A549 (cell line): ENCODE measurements at regions not wholly inside any gene's neighbourhood (a gene's known extent, or its start where the extent isn't known, plus 50 kb on each side); places are given as distances from the start of the nearest gene placed in this dataset.

Experiments
- ATAC-seq, 2 experiments: fragments of 200-7000 bp in 1 of 2; fragments of >200 bp in 1 of 2; cut with Nextera tagmentation in 1 of 2; cut with Tn5 transposase in 1 of 2; 3 replicates each; pipeline versions ENCODE4 v1.8.0 to v1.9.1; 2018 to 2020; ENCODE audit warnings: mild to moderate bottlenecking in 1 of 2, moderate library complexity in 1 of 2
- CTCF ChIA-PET: fragments of 300-600 bp; sonication (Branson Sonifier 250); formaldehyde crosslinking; extraction: SDS; loops from one replicate; lab custom pipeline; 2021; ENCODE audit warnings: antibody characterized with exemption, inconsistent platforms; lab: Yijun Ruan, JAX
- POLR2A ChIA-PET: fragments of 350-600 bp; formaldehyde crosslinking; extraction: SDS; loops from one replicate; lab custom pipeline; 2021; ENCODE audit warnings: antibody characterized with exemption, inconsistent platforms; lab: Yijun Ruan, JAX
- DNase-seq, 2 experiments: peaks; one replicate each; pipeline versions ENCODE4 v3.0.0 to v3.0.0-alpha.2; 2011 to 2016; ENCODE audit warnings: low read depth in 1 of 2, low spot score in 1 of 2
- FAIRE-seq: peaks from 2 replicates; lab custom pipeline; 2011; peaks lifted over from hg19 to GRCh38; lab: Jason Lieb, UNC
- H3K27ac ChIP-seq, 2 experiments: fragments of >200 bp; sonication (Bioruptor Twin); formaldehyde crosslinking; 3 replicates each; pipeline ENCODE4 v1.5.1; 2016 to 2017
- H3K4me1 ChIP-seq: fragments of >200 bp; sonication (Bioruptor Twin); formaldehyde crosslinking; 3 replicates; pipeline ENCODE4 v1.6.1; 2016
- H3K4me2 ChIP-seq: fragments of >200 bp; sonication (Bioruptor Twin); formaldehyde crosslinking; 3 replicates; pipeline ENCODE4 v1.6.1; 2016
- H3K4me3 ChIP-seq: fragments of >200 bp; sonication (Bioruptor Twin); formaldehyde crosslinking; 3 replicates; pipeline ENCODE4 v1.5.1; 2016
- H3K9me3 ChIP-seq: fragments of >200 bp; sonication (Bioruptor Twin); formaldehyde crosslinking; 3 replicates; pipeline ENCODE4 v1.6.1; 2016
- CBX2 ChIP-seq: fragments of 200-600 bp; sonication (generic); IDR thresholded peaks from 2 replicates; pipeline ENCODE4 v1.6.1; 2016; ENCODE audit warnings: low read depth, mild to moderate bottlenecking, borderline replicate concordance
- EHF ChIP-seq: fragments of 250-450 bp; sonication (Bioruptor Pico); IDR thresholded peaks from 2 replicates; pipeline ENCODE4 v1.5.0; 2020; ENCODE audit warnings: mild to moderate bottlenecking
- EP300 ChIP-seq, 2 experiments: fragments of >200 bp; sonication (Bioruptor Twin); formaldehyde crosslinking; IDR thresholded peaks; 2 replicates in 1 of 2; 3 replicates in 1 of 2; pipeline ENCODE4 v1.6.1; 2016 to 2017
- FOSB ChIP-seq: fragments of 250-450 bp; sonication (Bioruptor Pico); IDR thresholded peaks from 2 replicates; pipeline ENCODE4 v1.5.0; 2020; ENCODE audit warnings: mild to moderate bottlenecking, moderate library complexity
- FOSL2 ChIP-seq, 2 experiments: fragments of 450-650 bp in 1 of 2; fragments of >200 bp in 1 of 2; sonication (Bioruptor Twin) in 1 of 2; formaldehyde crosslinking; IDR thresholded peaks; 2 replicates each; pipeline versions ENCODE4 v1.5.0 to v1.6.1; 2016 to 2020; ENCODE audit warnings: mild to moderate bottlenecking in 1 of 2, moderate library complexity in 1 of 2
- FOXS1 ChIP-seq: fragments of 250-450 bp; sonication (Bioruptor Pico); IDR thresholded peaks from 2 replicates; pipeline ENCODE4 v1.5.0; 2020; ENCODE audit warnings: mild to moderate bottlenecking, moderate library complexity
- HOXA7 ChIP-seq: fragments of 250-450 bp; sonication (Bioruptor Pico); IDR thresholded peaks from 2 replicates; pipeline ENCODE4 v1.5.0; 2020; ENCODE audit warnings: mild to moderate bottlenecking, moderate library complexity
- HOXB5 ChIP-seq: fragments of 250-450 bp; sonication (Bioruptor Pico); IDR thresholded peaks from 2 replicates; pipeline ENCODE4 v1.5.0; 2020; ENCODE audit warnings: mild to moderate bottlenecking, moderate library complexity
- JUN ChIP-seq, 2 experiments: fragments of >200 bp; sonication (Bioruptor Twin); formaldehyde crosslinking; IDR thresholded peaks; 2 replicates in 1 of 2; 3 replicates in 1 of 2; pipeline ENCODE4 v1.6.1; 2016 to 2017
- KDM1A ChIP-seq: fragments of 200-600 bp; sonication (generic); IDR thresholded peaks from 2 replicates; pipeline ENCODE4 v1.6.1; 2016; ENCODE audit warnings: low read depth, mild to moderate bottlenecking
- NPAS2 ChIP-seq: fragments of 250-450 bp; sonication (Bioruptor Pico); IDR thresholded peaks from 2 replicates; pipeline ENCODE4 v1.8.0; 2022; ENCODE audit warnings: mild to moderate bottlenecking, moderate library complexity, borderline replicate concordance
- NR3C1 ChIP-seq: fragments of >200 bp; sonication (Bioruptor Twin); formaldehyde crosslinking; IDR thresholded peaks from 3 replicates; pipeline ENCODE4 v1.6.1; 2017
- POLR2A ChIP-seq: IDR thresholded peaks from 2 replicates; pipeline ENCODE4 v1.6.1; 2012; ENCODE audit warnings: mild to moderate bottlenecking, low read length
- POLR2AphosphoS2 ChIP-seq: conservative IDR thresholded peaks from 2 replicates; pipeline ENCODE4 v1.6.1; 2012; ENCODE audit warnings: low read length, improper control_type of control experiment, inconsistent platforms
- RCOR1 ChIP-seq: fragments of 150-350 bp; IDR thresholded peaks from 2 replicates; pipeline ENCODE4 v1.6.1; 2014; ENCODE audit warnings: antibody characterized with exemption, low read length, low read depth
- RNF2 ChIP-seq: fragments of 200-600 bp; sonication (generic); IDR thresholded peaks from 2 replicates; pipeline ENCODE4 v1.6.1; 2016; ENCODE audit warnings: low read depth, mild to moderate bottlenecking, antibody characterized with exemption, moderate library complexity, borderline replicate concordance
- SREBF2 ChIP-seq: fragments of 450-650 bp; IDR thresholded peaks from 2 replicates; pipeline ENCODE4 v1.6.1; 2014; ENCODE audit warnings: mild to moderate bottlenecking, moderate library complexity
- USF2 ChIP-seq: fragments of 450-650 bp; IDR thresholded peaks from 2 replicates; pipeline ENCODE4 v1.6.1; 2014; ENCODE audit warnings: antibody characterized with exemption
- ZC3H11A ChIP-seq: fragments of 450-650 bp; IDR thresholded peaks from 2 replicates; pipeline ENCODE4 v1.6.1; 2014; ENCODE audit warnings: antibody characterized with exemption, mild to moderate bottlenecking
- ZFP36 ChIP-seq: fragments of 450-650 bp; IDR thresholded peaks from 2 replicates; pipeline ENCODE4 v1.6.1; 2014; ENCODE audit warnings: borderline replicate concordance; ENCODE audit not compliant: partially characterized antibody
- ZSCAN20 ChIP-seq: fragments of 250-450 bp; sonication (Bioruptor Pico); IDR thresholded peaks from 2 replicates; pipeline ENCODE4 v1.8.0; 2022; ENCODE audit warnings: mild to moderate bottlenecking, moderate library complexity
- WGBS: methylation state at CpG from one replicate; pipeline ENCODE4 v1.1.6; 2017; ENCODE audit errors: missing lambda C conversion rate; 5-methylcytosine and 5-hydroxymethylcytosine counted together
- TF ChIP-seq, protein P1 (sequence below): fragments of >200 bp; sonication (Bioruptor Twin); formaldehyde crosslinking; IDR thresholded peaks from 2 replicates; pipeline ENCODE4 v1.6.1; 2016
- TF ChIP-seq, protein P2 (sequence below): fragments of 250-450 bp; sonication (Bioruptor Pico); IDR thresholded peaks from 2 replicates; pipeline ENCODE4 v1.5.0; 2021; ENCODE audit warnings: mild to moderate bottlenecking, moderate library complexity, borderline replicate concordance

DNA sequence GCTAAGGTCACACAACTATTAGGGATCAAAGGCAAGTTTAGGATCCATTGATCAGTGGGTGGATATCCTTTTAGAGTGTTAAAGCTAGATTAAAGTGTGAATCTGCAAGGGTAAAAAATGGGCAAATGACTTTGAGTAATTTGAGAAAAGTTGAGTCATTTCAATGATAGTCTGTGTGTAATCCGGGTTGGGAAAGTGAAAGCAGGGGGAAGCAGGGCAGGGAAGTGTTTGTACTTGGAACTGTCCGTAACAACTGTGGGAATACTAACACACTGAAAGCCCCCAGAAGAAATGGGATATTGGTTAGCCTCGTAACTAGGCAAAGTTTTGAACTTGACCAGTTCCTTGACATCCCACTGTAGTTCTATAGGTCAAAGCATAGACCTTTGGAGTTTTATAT, 187.2 kb upstream of the SLITRK3 start:
- no peak for FAIRE-seq
- no peak overlapping the region for H3K4me3 ChIP-seq
- no peak for TF ChIP-seq POLR2A
- no peak for TF ChIP-seq USF2
- no peak for TF ChIP-seq ZC3H11A
- no peak for TF ChIP-seq ZFP36
- TF ChIP-seq RCOR1 = no peak
- TF ChIP-seq FOSL2 (IDR thresholded peaks at IDR 0.05) = no peak
- TF ChIP-seq FOSL2 (CRISPR knock-in tag; IDR thresholded peaks at IDR 0.05) = no peak
- TF ChIP-seq, all 56 proteins: peak for 0
- ChIA-PET CTCF (no interaction called here), POLR2A (no interaction called here)
- no peak for ATAC-seq
- Histone ChIP-seq H3K4me1 (no peaks in the 10 kb centered on the region), H3K9me3 (no peaks in the 10 kb centered on the region), H3K4me2 (no peak overlapping the region), H3K27ac (no peak overlapping the region)
- no peak for DNase-seq
- 51% methylated on average over 3 of the region's 3 CpGs for WGBS

DNA sequence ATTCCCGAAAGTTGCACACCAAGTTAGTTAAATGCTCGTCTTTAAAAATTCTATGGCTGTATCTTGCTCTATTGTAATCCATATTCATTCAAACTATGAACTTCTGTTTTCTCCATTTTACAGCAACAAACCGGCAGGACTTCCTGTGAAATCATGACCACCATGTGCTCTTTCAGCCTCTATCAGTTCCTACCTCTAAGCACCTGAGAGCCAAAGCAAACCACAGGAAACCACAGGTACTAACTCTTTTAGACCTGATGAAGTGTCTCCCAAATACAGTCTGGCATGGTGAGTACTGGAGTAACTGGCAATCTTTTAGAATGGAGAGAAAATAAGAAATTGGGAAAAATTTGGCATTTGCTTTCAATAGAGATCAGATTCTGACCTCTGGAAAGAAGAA, 186.5 kb upstream of the SLITRK3 start:
- no peak overlapping the region for H3K4me2 ChIP-seq
- H3K9me3 ChIP-seq = no peaks in the 10 kb centered on the region
- no peak overlapping the region for H3K4me3 ChIP-seq
- 53% methylated on average over 3 of the region's 3 CpGs for WGBS
- DNase-seq (no peak), ATAC-seq (no peak), FAIRE-seq (no peak)
- TF ChIP-seq HOXB5 (CRISPR knock-in tag) (no peak), EP300 (IDR thresholded peaks at IDR 0.05) (no peak), JUN (IDR thresholded peaks at IDR 0.05) (no peak), ZSCAN20 (CRISPR knock-in tag) (no peak), SREBF2 (no peak), NR3C1 (no peak)
- TF ChIP-seq, protein P1, sequence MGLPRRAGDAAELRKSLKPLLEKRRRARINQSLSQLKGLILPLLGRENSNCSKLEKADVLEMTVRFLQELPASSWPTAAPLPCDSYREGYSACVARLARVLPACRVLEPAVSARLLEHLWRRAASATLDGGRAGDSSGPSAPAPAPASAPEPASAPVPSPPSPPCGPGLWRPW = no peak
- TF ChIP-seq, protein P2, sequence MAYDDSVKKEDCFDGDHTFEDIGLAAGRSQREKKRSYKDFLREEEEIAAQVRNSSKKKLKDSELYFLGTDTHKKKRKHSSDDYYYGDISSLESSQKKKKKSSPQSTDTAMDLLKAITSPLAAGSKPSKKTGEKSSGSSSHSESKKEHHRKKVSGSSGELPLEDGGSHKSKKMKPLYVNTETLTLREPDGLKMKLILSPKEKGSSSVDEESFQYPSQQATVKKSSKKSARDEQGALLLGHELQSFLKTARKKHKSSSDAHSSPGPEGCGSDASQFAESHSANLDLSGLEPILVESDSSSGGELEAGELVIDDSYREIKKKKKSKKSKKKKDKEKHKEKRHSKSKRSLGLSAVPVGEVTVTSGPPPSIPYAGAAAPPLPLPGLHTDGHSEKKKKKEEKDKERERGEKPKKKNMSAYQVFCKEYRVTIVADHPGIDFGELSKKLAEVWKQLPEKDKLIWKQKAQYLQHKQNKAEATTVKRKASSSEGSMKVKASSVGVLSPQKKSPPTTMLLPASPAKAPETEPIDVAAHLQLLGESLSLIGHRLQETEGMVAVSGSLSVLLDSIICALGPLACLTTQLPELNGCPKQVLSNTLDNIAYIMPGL = no peak
- ChIA-PET CTCF (no interaction called here), POLR2A (no interaction called here)
- no peaks in the 10 kb centered on the region for H3K4me1 ChIP-seq
- H3K27ac ChIP-seq = no peak overlapping the region

DNA sequence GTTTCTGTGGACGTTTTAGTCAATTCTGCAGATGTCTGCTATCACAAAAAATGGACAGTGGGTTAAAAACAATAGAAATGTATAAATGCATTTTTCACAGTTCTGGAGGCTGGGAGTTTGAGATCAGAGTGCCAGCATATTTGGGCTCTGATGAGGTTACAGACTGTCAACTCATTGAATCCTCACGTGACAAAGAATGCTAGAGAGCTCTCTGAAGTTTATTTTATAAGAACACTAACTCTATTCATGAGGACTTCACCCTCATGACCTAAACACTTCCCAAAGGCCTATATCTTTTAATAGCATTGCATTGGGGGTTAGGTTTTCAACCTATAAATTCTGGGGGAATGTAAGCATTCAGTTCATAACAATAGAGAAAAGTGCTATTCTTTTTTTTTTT, 182.6 kb upstream of the SLITRK3 start:
- ChIA-PET POLR2A (no interaction called here), CTCF (no interaction called here)
- FAIRE-seq = no peak
- ATAC-seq = no peak
- TF ChIP-seq POLR2AphosphoS2 (no peak), CBX2 (no peak), HOXA7 (CRISPR knock-in tag) (no peak), FOSB (CRISPR knock-in tag) (no peak), NPAS2 (CRISPR knock-in tag) (no peak), POLR2A (no peak), FOXS1 (no peak), EHF (no peak), ZSCAN20 (CRISPR knock-in tag) (no peak), KDM1A (no peak), JUN (IDR thresholded peaks at IDR 0.05) (no peak), RNF2 (no peak), RCOR1 (no peak)
- TF ChIP-seq, protein P1 = no peak
- 35% methylated on average over 2 of the region's 2 CpGs for WGBS
- no peak for DNase-seq
- Histone ChIP-seq H3K27ac (no peak overlapping the region), H3K4me3 (no peak overlapping the region), H3K4me2 (no peak overlapping the region), H3K4me1 (no peaks in the 10 kb centered on the region), H3K9me3 (no peaks in the 10 kb centered on the region)
